ENCODE measurements at regions not wholly inside any gene's neighbourhood (a gene's known extent, or its start where the extent isn't known, plus 50 kb on each side); places are given as distances from the start of the nearest gene placed in this dataset.

GRCh38 chr7:69217516-69218350, 380.5 kb upstream of the AUTS2 start:
- no peak overlapping the region for H3K27ac ChIP-seq (ENCODE audit: low read depth, low read length)
- H3K79me2 ChIP-seq (ENCODE audit: insufficient read depth, low read length) = no peaks in the 10 kb centered on the region
- no peaks in the 10 kb centered on the region for H3K36me3 ChIP-seq (ENCODE audit: insufficient read depth, low read length)
- no peaks in the 10 kb centered on the region for H3K4me1 ChIP-seq (ENCODE audit: insufficient read depth, low read length)
- no peak overlapping the region for H2AFZ ChIP-seq (ENCODE audit: low read length)
- H3K9me3 ChIP-seq (ENCODE audit: low read depth, low read length) = no peaks in the 10 kb centered on the region
- no peak overlapping the region for H3K4me3 ChIP-seq (ENCODE audit: insufficient read depth, low read length)
- H3K27me3 ChIP-seq (ENCODE audit: insufficient read depth, low read length) = no peaks in the 10 kb centered on the region
- no peaks in the 10 kb centered on the region for H4K20me1 ChIP-seq (ENCODE audit: insufficient read depth, low read length)
- no peak overlapping the region for H3K4me2 ChIP-seq (ENCODE audit: insufficient read depth, low read length)
- no peak for DNase-seq (ENCODE audit: insufficient read length, low spot score, missing footprints)
- no peak for TF ChIP-seq CTCF (IDR thresholded peaks at IDR 0.05; ENCODE audit: extremely low read depth, low read depth, low read length)

GRCh38 chr7:69218576-69218975, 379.7 kb upstream of the AUTS2 start:
- no peak for DNase-seq (ENCODE audit: insufficient read length, low spot score, missing footprints)
- H3K4me3 ChIP-seq (ENCODE audit: insufficient read depth, low read length) = no peak overlapping the region
- no peaks in the 10 kb centered on the region for H3K4me1 ChIP-seq (ENCODE audit: insufficient read depth, low read length)
- TF ChIP-seq CTCF (IDR thresholded peaks at IDR 0.05; ENCODE audit: extremely low read depth, low read depth, low read length) = no peak
- H3K79me2 ChIP-seq (ENCODE audit: insufficient read depth, low read length) = no peaks in the 10 kb centered on the region
- H2AFZ ChIP-seq (ENCODE audit: low read length) = no peak overlapping the region
- H3K9me3 ChIP-seq (ENCODE audit: low read depth, low read length) = no peaks in the 10 kb centered on the region
- no peaks in the 10 kb centered on the region for H3K36me3 ChIP-seq (ENCODE audit: insufficient read depth, low read length)
- no peak overlapping the region for H3K27ac ChIP-seq (ENCODE audit: low read depth, low read length)
- H3K27me3 ChIP-seq (ENCODE audit: insufficient read depth, low read length) = no peaks in the 10 kb centered on the region
- H4K20me1 ChIP-seq (ENCODE audit: insufficient read depth, low read length) = no peaks in the 10 kb centered on the region
- H3K4me2 ChIP-seq (ENCODE audit: insufficient read depth, low read length) = no peak overlapping the region

GRCh38 chr7:69219381-69219780, 378.9 kb upstream of the AUTS2 start:
- Histone ChIP-seq H3K9me3 (ENCODE audit: low read depth, low read length) (no peaks in the 10 kb centered on the region), H3K4me1 (ENCODE audit: insufficient read depth, low read length) (no peaks in the 10 kb centered on the region), H3K36me3 (ENCODE audit: insufficient read depth, low read length) (no peaks in the 10 kb centered on the region), H3K79me2 (ENCODE audit: insufficient read depth, low read length) (no peaks in the 10 kb centered on the region), H4K20me1 (ENCODE audit: insufficient read depth, low read length) (no peaks in the 10 kb centered on the region), H3K4me3 (ENCODE audit: insufficient read depth, low read length) (no peak overlapping the region), H3K27ac (ENCODE audit: low read depth, low read length) (no peak overlapping the region), H3K4me2 (ENCODE audit: insufficient read depth, low read length) (no peak overlapping the region), H3K27me3 (ENCODE audit: insufficient read depth, low read length) (no peaks in the 10 kb centered on the region), H2AFZ (ENCODE audit: low read length) (no peak overlapping the region)
- TF ChIP-seq CTCF (IDR thresholded peaks at IDR 0.05; ENCODE audit: extremely low read depth, low read depth, low read length) = no peak
- no peak for DNase-seq (ENCODE audit: insufficient read length, low spot score, missing footprints)

GRCh38 chr7:69225259-69225943, 372.9 kb upstream of the AUTS2 start:
- no peaks in the 10 kb centered on the region for H3K79me2 ChIP-seq (ENCODE audit: insufficient read depth, low read length)

More at GRCh38 chr7:69225259-69225943, 372.9 kb upstream of the AUTS2 start:
- Histone ChIP-seq H4K20me1 (ENCODE audit: insufficient read depth, low read length) (no peaks in the 10 kb centered on the region), H3K36me3 (ENCODE audit: insufficient read depth, low read length) (no peaks in the 10 kb centered on the region), H3K27me3 (ENCODE audit: insufficient read depth, low read length) (no peaks in the 10 kb centered on the region), H3K9me3 (ENCODE audit: low read depth, low read length) (no peaks in the 10 kb centered on the region), H3K4me2 (ENCODE audit: insufficient read depth, low read length) (no peak overlapping the region), H3K27ac (ENCODE audit: low read depth, low read length) (no peak overlapping the region), H2AFZ (ENCODE audit: low read length) (no peak overlapping the region), H3K4me3 (ENCODE audit: insufficient read depth, low read length) (no peak overlapping the region), H3K4me1 (ENCODE audit: insufficient read depth, low read length) (no peaks in the 10 kb centered on the region)
- no peak for TF ChIP-seq CTCF (IDR thresholded peaks at IDR 0.05; ENCODE audit: extremely low read depth, low read depth, low read length)
- DNase-seq (ENCODE audit: insufficient read length, low spot score, missing footprints) = no peak

Measured in osteoblast (primary cell).